ENCODE measurements at regions not wholly inside any gene's neighbourhood (a gene's known extent, or its start where the extent isn't known, plus 50 kb on each side); places are given as distances from the start of the nearest gene placed in this dataset.

- TF ChIP-seq CTCF (IDR thresholded peaks at IDR 0.05) (no peak), EP300 (IDR thresholded peaks at IDR 0.05; ENCODE audit: low read depth) (no peak), POLR2A (IDR thresholded peaks at IDR 0.05) (no peak), POLR2AphosphoS5 (IDR thresholded peaks at IDR 0.05) (no peak)
These were observed 264.4 kb downstream of the HTR1A start for GRCh38 chr5:63697811-63698210.

Data from transverse colon (tissue), 4 donors.